ENCODE measurements at regions not wholly inside any gene's neighbourhood (a gene's known extent, or its start where the extent isn't known, plus 50 kb on each side); places are given as distances from the start of the nearest gene placed in this dataset.

DNA sequence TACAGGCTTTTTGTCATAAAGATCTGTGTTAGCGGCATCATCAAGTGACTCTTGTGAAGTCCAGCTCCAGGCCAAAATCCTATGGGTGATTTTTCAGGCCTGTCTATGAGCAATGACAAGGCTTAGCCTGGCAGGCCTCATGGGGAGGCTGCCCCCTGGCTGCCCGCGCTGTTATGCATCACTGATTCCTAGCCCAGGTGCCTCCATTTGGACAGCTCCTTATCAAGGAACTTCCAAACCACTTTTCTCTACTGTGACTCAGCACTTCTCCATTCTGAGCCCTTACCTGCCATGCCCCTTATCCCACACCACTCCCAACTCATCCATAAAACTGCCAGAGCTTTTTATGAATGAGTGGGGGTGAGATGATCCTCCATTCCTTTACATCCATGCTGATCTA lies 91.5 kb upstream of the C3orf80 start:
- no peak overlapping the region for H3K27ac ChIP-seq
- 86% methylated on average over 3 of the region's 3 CpGs; no CpG with 5 or more reads in 1 of the 2 donors for WGBS, 2 donors (ENCODE audit: low coverage in 1 of 2)
- DNase-seq, result no peak
- TF ChIP-seq EP300 (IDR thresholded peaks at IDR 0.05; ENCODE audit: low read depth), result no peak
- TF ChIP-seq POLR2AphosphoS5 (IDR thresholded peaks at IDR 0.05), result no peak
- TF ChIP-seq, protein P1, sequence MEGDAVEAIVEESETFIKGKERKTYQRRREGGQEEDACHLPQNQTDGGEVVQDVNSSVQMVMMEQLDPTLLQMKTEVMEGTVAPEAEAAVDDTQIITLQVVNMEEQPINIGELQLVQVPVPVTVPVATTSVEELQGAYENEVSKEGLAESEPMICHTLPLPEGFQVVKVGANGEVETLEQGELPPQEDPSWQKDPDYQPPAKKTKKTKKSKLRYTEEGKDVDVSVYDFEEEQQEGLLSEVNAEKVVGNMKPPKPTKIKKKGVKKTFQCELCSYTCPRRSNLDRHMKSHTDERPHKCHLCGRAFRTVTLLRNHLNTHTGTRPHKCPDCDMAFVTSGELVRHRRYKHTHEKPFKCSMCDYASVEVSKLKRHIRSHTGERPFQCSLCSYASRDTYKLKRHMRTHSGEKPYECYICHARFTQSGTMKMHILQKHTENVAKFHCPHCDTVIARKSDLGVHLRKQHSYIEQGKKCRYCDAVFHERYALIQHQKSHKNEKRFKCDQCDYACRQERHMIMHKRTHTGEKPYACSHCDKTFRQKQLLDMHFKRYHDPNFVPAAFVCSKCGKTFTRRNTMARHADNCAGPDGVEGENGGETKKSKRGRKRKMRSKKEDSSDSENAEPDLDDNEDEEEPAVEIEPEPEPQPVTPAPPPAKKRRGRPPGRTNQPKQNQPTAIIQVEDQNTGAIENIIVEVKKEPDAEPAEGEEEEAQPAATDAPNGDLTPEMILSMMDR (IDR thresholded peaks at IDR 0.05), result no peak
- TF ChIP-seq POLR2A (IDR thresholded peaks at IDR 0.05), result no peak
- H3K4me3 ChIP-seq, result no peak overlapping the region
- in situ Hi-C loops (cut with MboI; ENCODE audit: low pct_ligation_motif_present in 1 of 4, low pct_unique_long_range_greater_than_20kb in 1 of 4, low sequenced_read_pairs in 3 of 4), result loop anchor here in 1 of 4 donors (25.0 kb wide), 1 partner anchor 96 kb away; no protein-coding TSS in a partner anchor
- no peaks in the 10 kb centered on the region for H3K9me3 ChIP-seq
- intact Hi-C loops (cut with DNase I; ENCODE audit: low total_unique reads), result no loop called here
- H3K4me1 ChIP-seq, result no peaks in the 10 kb centered on the region
- H3K36me3 ChIP-seq, result no peaks in the 10 kb centered on the region
- H3K27me3 ChIP-seq, result no peaks in the 10 kb centered on the region

DNA sequence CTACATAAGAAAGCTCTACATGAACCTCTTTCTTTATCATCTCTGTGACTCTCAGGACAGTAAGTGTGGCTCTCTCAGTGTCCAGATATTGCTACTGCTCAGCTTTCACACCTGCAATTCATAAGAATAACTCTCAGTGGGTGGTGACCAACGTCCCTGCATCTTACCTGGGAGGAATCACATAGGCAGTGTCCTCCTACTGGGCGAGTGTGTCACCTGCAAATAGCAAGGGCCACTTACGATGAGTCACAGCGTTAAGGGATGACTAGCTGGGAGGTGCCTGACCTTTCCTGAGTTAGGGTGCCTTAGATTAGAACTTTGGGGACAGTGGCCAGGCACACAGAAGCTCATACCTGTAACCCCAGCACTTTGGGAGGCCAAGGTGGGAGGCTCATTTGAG lies 90.8 kb upstream of the C3orf80 start:
- intact Hi-C loops (cut with DNase I; ENCODE audit: low total_unique reads), result no loop called here
- H3K27me3 ChIP-seq, result no peaks in the 10 kb centered on the region
- H3K9me3 ChIP-seq, result no peaks in the 10 kb centered on the region
- no peak overlapping the region for H3K4me3 ChIP-seq
- TF ChIP-seq POLR2A (IDR thresholded peaks at IDR 0.05), result no peak
- no peak for TF ChIP-seq EP300 (IDR thresholded peaks at IDR 0.05; ENCODE audit: low read depth)
- TF ChIP-seq POLR2AphosphoS5 (IDR thresholded peaks at IDR 0.05), result no peak
- TF ChIP-seq, protein P1 (IDR thresholded peaks at IDR 0.05), result no peak
- H3K36me3 ChIP-seq, result no peaks in the 10 kb centered on the region
- in situ Hi-C loops (cut with MboI; ENCODE audit: low pct_ligation_motif_present in 1 of 4, low pct_unique_long_range_greater_than_20kb in 1 of 4, low sequenced_read_pairs in 3 of 4), result loop anchor here in 1 of 4 donors (25.0 kb wide), 1 partner anchor 97 kb away; no protein-coding TSS in a partner anchor
- DNase-seq, result no peak
- WGBS, 2 donors (ENCODE audit: low coverage in 1 of 2), result 77% methylated on average over 4 of the region's 4 CpGs; no CpG with 5 or more reads in 1 of the 2 donors
- H3K27ac ChIP-seq, result no peak overlapping the region
- H3K4me1 ChIP-seq, result no peaks in the 10 kb centered on the region

- H3K27me3 ChIP-seq, result no peaks in the 10 kb centered on the region
- H3K4me1 ChIP-seq, result no peaks in the 10 kb centered on the region
- no peak for DNase-seq
- no peak overlapping the region for H3K4me3 ChIP-seq
- 64 to 75% methylated on average over 2 of the region's 2 CpGs for WGBS, 2 donors (ENCODE audit: low coverage in 1 of 2)
- H3K27ac ChIP-seq, result no peak overlapping the region
- in situ Hi-C loops (cut with MboI; ENCODE audit: low pct_ligation_motif_present in 1 of 4, low pct_unique_long_range_greater_than_20kb in 1 of 4, low sequenced_read_pairs in 3 of 4), result loop anchor here in 1 of 4 donors (25.0 kb wide), 1 partner anchor 98 kb away; no protein-coding TSS in a partner anchor
- intact Hi-C loops (cut with DNase I; ENCODE audit: low total_unique reads), result no loop called here
- TF ChIP-seq, protein P1 (IDR thresholded peaks at IDR 0.05), result no peak
- TF ChIP-seq POLR2A (IDR thresholded peaks at IDR 0.05) (no peak), EP300 (IDR thresholded peaks at IDR 0.05; ENCODE audit: low read depth) (no peak), POLR2AphosphoS5 (IDR thresholded peaks at IDR 0.05) (no peak)
- H3K9me3 ChIP-seq, result no peaks in the 10 kb centered on the region
- H3K36me3 ChIP-seq, result no peaks in the 10 kb centered on the region
These were observed 90.3 kb upstream of the C3orf80 start for GRCh38 chr3:160134964-160135363.

DNA sequence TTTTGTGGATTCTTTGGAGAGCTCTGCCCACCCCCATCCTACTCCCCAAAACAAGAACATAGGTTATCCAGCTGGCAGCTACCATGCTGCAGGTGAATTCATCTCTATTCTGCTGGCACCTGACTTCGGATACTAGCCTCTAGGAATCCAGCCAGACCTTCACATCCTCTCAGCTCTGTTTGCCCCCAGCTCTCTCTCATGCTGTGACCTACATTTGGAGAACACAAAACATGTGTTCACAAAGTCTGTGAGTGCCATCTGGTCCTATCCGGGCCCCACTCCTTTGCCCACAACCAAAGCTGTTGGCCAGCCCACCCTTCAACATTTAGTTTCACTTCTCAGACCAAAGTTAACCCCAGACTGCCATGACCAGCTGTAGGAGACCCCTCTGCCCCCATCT lies 89.4 kb upstream of the C3orf80 start:
- H3K4me1 ChIP-seq, result no peaks in the 10 kb centered on the region
- no peak overlapping the region for H3K4me3 ChIP-seq
- H3K27me3 ChIP-seq, result no peaks in the 10 kb centered on the region
- 53% methylated on average over 2 of the region's 2 CpGs; no CpG with 5 or more reads in 1 of the 2 donors for WGBS, 2 donors (ENCODE audit: low coverage in 1 of 2)
- no peaks in the 10 kb centered on the region for H3K9me3 ChIP-seq
- TF ChIP-seq EP300 (IDR thresholded peaks at IDR 0.05; ENCODE audit: low read depth), result no peak
- TF ChIP-seq, protein P1 (IDR thresholded peaks at IDR 0.05), result no peak
- TF ChIP-seq POLR2A (IDR thresholded peaks at IDR 0.05), result no peak
- TF ChIP-seq POLR2AphosphoS5 (IDR thresholded peaks at IDR 0.05), result no peak
- H3K36me3 ChIP-seq, result no peaks in the 10 kb centered on the region
- no peak overlapping the region for H3K27ac ChIP-seq
- DNase-seq, result no peak
- in situ Hi-C loops (cut with MboI; ENCODE audit: low pct_ligation_motif_present in 1 of 4, low pct_unique_long_range_greater_than_20kb in 1 of 4, low sequenced_read_pairs in 3 of 4), result loop anchor here in 1 of 4 donors (25.0 kb wide), 1 partner anchor 99 kb away; no protein-coding TSS in a partner anchor
- intact Hi-C loops (cut with DNase I; ENCODE audit: low total_unique reads), result no loop called here

All from transverse colon (tissue), 4 donors.